Activated T-cell treated with anti-CD3 and anti-CD28 coated beads for 48 hours (primary cell): ENCODE measurements at regions not wholly inside any gene's neighbourhood (a gene's known extent, or its start where the extent isn't known, plus 50 kb on each side); places are given as distances from the start of the nearest gene placed in this dataset.

ENCODE experiments used
- DNase-seq: peaks from one replicate; pipeline ENCODE4 v3.0.0-alpha.2; 2020; ENCODE audit warnings: low read depth

GRCh38 chr6:44049989-44050871, 77.0 kb downstream of the MRPL14 start:
- DNase-seq: no peak

- DNase-seq: no peak
These were observed 77.9 kb downstream of the MRPL14 start for GRCh38 chr6:44049163-44049988.

GRCh38 chr6:44048277-44048676, 79.0 kb downstream of the MRPL14 start:
- no peak for DNase-seq

GRCh38 chr6:44047801-44048200, 79.5 kb downstream of the MRPL14 start:
- no peak for DNase-seq

- no peak for DNase-seq
These were observed 80.1 kb downstream of the MRPL14 start for GRCh38 chr6:44047179-44047546.

- DNase-seq: no peak
These were observed 80.6 kb downstream of the MRPL14 start for GRCh38 chr6:44046516-44047178.

- no peak for DNase-seq
These were observed 81.6 kb downstream of the MRPL14 start for GRCh38 chr6:44045672-44046015.

GRCh38 chr6:44044940-44045671, 82.1 kb downstream of the MRPL14 start:
- no peak for DNase-seq

- no peak for DNase-seq
These were observed 83.1 kb downstream of the MRPL14 start for GRCh38 chr6:44044154-44044539.

GRCh38 chr6:44043479-44044153, 83.6 kb downstream of the MRPL14 start:
- no peak for DNase-seq

GRCh38 chr6:44042989-44043478, 84.2 kb downstream of the MRPL14 start:
- no peak for DNase-seq

GRCh38 chr6:44042261-44042988, 84.8 kb downstream of the MRPL14 start:
- no peak for DNase-seq

GRCh38 chr6:44041461-44042260, 85.6 kb downstream of the MRPL14 start:
- no peak for DNase-seq

- no peak for DNase-seq
These were observed 86.5 kb downstream of the MRPL14 start for GRCh38 chr6:44040786-44041185.

GRCh38 chr6:44039839-44040350, 87.4 kb downstream of the MRPL14 start:
- DNase-seq: no peak

- DNase-seq: no peak
These were observed 88.0 kb downstream of the MRPL14 start for GRCh38 chr6:44039191-44039719.

- DNase-seq: no peak
These were observed 88.6 kb downstream of the MRPL14 start for GRCh38 chr6:44038543-44039065.

- no peak for DNase-seq
These were observed 89.3 kb downstream of the MRPL14 start for GRCh38 chr6:44037847-44038542.
